ENCODE measurements at regions not wholly inside any gene's neighbourhood (a gene's known extent, or its start where the extent isn't known, plus 50 kb on each side); places are given as distances from the start of the nearest gene placed in this dataset.

DNA sequence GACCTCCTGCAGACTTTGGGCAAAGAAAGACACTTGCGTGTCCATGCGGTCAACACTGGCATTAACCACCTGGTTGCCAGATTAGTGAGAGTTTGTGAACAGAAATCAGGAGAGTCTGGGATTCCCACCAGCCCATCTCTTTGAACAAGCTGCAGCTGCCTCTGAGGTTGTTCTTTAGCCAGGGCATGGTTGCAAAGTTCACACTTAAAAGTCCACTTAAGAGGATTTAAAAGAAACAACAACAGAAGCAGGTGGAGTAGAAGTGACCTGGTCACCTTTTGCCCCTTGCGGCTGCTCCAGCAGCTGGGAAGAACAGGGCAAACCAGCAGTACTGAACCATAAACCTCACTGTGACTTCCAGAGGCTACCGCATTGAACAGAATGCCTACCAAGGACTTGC is 97.3 kb downstream of the FOXB1 start:
- TF ChIP-seq POLR2A (IDR thresholded peaks at IDR 0.05; ENCODE audit: low read depth, low read length) (no peak), POLR2AphosphoS5 (IDR thresholded peaks at IDR 0.05; ENCODE audit: low read depth, low read length) (no peak), TAF1 (IDR thresholded peaks at IDR 0.05; ENCODE audit: borderline replicate concordance, low read depth, low read length) (no peak)
